ENCODE measurements at regions not wholly inside any gene's neighbourhood (a gene's known extent, or its start where the extent isn't known, plus 50 kb on each side); places are given as distances from the start of the nearest gene placed in this dataset.

DNA sequence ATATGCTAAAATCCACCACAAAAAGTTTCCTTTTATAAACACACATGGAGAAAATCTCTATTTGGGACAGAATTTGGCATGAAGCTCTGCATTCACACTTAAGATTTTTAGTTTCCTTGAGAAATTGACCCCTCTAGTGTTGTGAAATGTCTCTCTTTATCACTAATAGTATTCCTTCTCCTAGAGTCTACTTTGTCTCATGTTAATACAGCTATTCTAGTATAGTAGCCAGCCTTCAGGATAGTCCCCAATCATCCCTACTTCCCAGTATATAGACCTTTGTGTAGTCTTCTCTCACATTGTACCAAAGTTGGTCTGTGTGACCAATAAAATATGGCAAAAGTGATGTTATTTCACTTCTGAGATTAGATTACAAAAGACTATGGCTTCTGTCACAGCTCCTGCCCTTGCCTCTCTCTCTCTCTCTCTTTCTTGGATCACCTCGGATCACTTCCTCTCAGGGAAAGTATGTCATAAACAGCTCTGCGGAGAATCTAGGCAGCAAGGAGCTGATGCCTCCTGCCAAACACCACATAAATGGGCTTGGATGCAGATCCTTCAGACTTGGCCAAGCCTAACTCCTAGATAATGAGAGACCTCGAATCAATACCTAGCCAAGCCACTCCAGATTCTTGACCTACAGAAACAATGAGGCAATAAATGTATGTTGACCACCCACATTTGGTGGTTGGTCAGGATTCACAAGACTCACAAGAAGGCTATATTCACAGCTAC lies 59.7 kb upstream of the NABP1 start:
- TF ChIP-seq CTCF (conservative IDR thresholded peaks at IDR 0.05; ENCODE audit: low read depth), result no peak
- CTCF ChIA-PET, result interaction anchor here (0.7 kb wide), 1 partner anchor 60 kb away, joined by 3 read pairs; no protein-coding TSS in a partner anchor
- no peak for DNase-seq (ENCODE audit: low spot score)
- POLR2A ChIA-PET (ENCODE audit: low non-redundant PET), result no interaction called here
- H3K27ac ChIP-seq, result no peak overlapping the region

DNA sequence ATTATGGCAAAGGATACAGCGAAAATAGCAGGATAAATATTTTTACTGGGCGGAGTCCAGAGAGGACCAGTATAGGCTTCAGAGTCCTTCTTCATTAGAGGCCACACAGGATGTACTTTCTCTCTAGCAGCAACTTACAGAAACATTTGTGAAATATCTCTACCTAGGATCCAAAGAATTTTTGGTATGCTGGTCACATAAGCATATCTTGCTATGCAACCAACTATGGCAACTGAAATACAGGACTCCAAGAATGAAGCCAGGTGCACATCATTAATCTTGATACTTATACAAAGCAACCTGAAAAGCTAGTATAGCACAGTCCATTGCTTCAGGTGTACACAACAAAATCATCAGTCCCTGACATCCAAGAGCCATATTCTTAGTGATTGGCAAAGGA lies 59.1 kb upstream of the NABP1 start:
- DNase-seq (ENCODE audit: low spot score), result no peak
- H3K27ac ChIP-seq, result no peak overlapping the region
- CTCF ChIA-PET, result interaction anchor here (0.6 to 0.7 kb wide), 2 partner anchors 24 to 120 kb away, joined by 3 to 4 read pairs; no protein-coding TSS in a partner anchor
- TF ChIP-seq CTCF (conservative IDR thresholded peaks at IDR 0.05; ENCODE audit: low read depth), result no peak
- POLR2A ChIA-PET (ENCODE audit: low non-redundant PET), result no interaction called here

- H3K27ac ChIP-seq, result peak overlapping the region; percentile 61
- ChIA-PET POLR2A (ENCODE audit: low non-redundant PET) (no interaction called here), CTCF (interaction anchor here (1.3 kb wide), 1 partner anchor 25 kb away, joined by 6 read pairs; no protein-coding TSS in a partner anchor)
- no peak for TF ChIP-seq CTCF (conservative IDR thresholded peaks at IDR 0.05; ENCODE audit: low read depth)
- DNase-seq (ENCODE audit: low spot score), result no peak
Observed at GRCh38 chr2:191620144-191620543, 57.8 kb upstream of the NABP1 start.

GRCh38 chr2:191622374-191623320 lies 55.3 kb upstream of the NABP1 start:
- peak; percentile 30 for DNase-seq (ENCODE audit: low spot score)
- ChIA-PET POLR2A (ENCODE audit: low non-redundant PET) (interaction anchor here (1.2 kb wide), 1 partner anchor 55 kb away, joined by 4 read pairs; the partner anchor contains the start of gene NABP1), CTCF (no interaction called here)
- no peak overlapping the region for H3K27ac ChIP-seq
- TF ChIP-seq CTCF (conservative IDR thresholded peaks at IDR 0.05; ENCODE audit: low read depth), result no peak

GRCh38 chr2:191625016-191625415 lies 52.9 kb upstream of the NABP1 start:
- H3K27ac ChIP-seq, result no peak overlapping the region
- CTCF ChIA-PET, result interaction anchor here (0.6 kb wide), 1 partner anchor 10 kb away, joined by 3 read pairs; no protein-coding TSS in a partner anchor
- POLR2A ChIA-PET (ENCODE audit: low non-redundant PET), result no interaction called here
- no peak for TF ChIP-seq CTCF (conservative IDR thresholded peaks at IDR 0.05; ENCODE audit: low read depth)
- DNase-seq (ENCODE audit: low spot score), result no peak

DNA sequence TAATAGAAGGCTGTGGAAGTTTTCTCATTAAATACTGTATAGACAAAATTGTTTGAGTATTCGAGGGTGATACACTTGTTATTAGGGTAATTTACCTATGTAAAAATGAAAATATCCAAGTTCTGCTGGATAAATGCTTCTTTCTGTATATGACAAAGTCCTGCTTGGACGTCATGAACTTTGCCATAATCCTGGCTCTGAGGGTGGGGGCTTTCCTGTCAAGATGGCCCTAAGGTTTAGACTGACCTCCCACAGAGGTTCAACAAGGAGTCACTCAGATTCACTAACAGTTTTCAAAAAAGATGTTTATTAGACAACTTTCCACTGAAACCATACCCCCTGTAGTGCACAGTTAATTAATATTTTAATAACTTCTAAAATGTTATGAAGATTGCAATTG lies 52.5 kb upstream of the NABP1 start:
- CTCF ChIA-PET, result no interaction called here
- POLR2A ChIA-PET (ENCODE audit: low non-redundant PET), result no interaction called here
- no peak overlapping the region for H3K27ac ChIP-seq
- no peak for DNase-seq (ENCODE audit: low spot score)
- no peak for TF ChIP-seq CTCF (conservative IDR thresholded peaks at IDR 0.05; ENCODE audit: low read depth)

Data from RWPE1 (cell line).